ENCODE measurements at regions not wholly inside any gene's neighbourhood (a gene's known extent, or its start where the extent isn't known, plus 50 kb on each side); places are given as distances from the start of the nearest gene placed in this dataset.

DNA sequence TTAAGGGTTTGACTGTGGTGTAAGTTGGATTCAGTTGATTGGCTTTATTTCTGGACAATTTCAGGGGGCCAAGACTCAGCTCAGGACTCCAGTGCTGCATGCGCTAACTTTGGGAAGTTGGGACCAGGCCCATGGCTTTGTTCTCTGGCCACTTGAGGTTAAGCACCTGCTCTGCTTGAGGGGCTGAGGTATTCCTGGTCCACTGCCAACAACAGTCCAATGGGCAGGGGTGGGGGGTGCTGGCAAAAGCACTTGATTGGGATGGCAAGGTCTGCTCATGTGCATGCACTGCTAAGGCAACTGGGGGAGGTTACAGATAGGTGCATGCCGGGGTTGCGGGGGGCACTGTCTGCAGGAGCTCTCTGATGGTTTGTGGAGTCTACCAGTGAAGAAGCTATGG lies 52.6 kb upstream of the ASB17 start:
- DNase-seq (ENCODE audit: low read depth in 1 of 2, low spot score in 1 of 2), result no peak

DNA sequence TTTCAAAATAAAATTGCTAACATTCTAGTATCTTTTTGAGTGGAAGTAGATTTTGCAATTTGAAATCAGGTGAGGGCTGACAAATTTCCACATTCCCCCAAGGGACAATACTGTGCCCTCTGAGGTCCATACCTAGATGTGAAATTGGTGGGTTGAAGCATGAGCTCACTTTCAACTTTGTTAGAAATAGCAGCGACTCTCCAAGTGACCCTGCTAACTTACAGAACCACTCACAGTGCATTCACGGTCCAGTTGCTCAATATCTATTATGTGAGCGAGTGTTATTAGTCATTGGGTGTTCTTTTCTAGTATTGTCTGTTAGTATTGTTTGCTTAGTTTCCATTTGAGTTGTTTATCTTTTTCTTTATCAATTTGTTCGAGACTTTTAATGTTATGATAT lies 53.6 kb upstream of the ASB17 start:
- no peak for DNase-seq (ENCODE audit: low read depth in 1 of 2, low spot score in 1 of 2)

DNA sequence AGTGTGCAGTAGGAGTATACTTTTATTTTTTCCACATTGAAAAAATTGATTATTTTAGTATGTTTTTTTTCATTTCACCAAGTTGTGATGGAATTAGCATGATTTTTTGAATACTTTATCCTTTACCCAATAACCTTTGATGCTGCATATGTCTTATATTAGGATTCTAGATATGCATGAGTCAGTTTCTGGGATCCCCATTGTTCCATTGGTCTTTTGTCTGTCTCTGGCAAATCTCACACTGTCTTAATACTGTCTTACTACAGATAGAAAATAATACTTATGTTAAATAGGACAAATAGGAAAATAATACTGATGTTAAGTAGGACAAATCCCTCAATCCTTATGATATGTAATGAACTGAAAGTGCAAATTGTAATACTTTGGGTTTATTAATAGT lies 54.3 kb upstream of the ASB17 start:
- no peak for DNase-seq (ENCODE audit: low read depth in 1 of 2, low spot score in 1 of 2)

DNA sequence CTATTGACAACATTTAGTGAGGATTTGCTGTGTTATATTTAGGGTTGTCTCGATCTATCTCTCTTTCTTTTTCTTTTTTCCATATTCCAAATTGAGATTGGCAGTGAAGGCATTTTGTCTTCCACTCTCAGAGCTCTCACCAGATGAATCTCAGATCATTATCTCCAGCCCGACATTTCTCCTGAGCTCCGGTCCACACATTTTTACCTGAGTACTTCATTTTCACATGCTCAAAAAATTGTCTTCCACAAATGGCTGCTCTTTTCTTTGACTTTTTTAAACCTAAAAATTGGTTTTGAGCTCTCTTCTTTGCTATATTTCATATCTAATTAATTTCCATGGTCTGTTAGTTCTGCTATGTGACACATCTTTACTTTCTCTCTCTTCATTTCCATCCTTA lies 56.9 kb upstream of the ASB17 start:
- DNase-seq (ENCODE audit: low read depth in 1 of 2, low spot score in 1 of 2), result no peak

DNA sequence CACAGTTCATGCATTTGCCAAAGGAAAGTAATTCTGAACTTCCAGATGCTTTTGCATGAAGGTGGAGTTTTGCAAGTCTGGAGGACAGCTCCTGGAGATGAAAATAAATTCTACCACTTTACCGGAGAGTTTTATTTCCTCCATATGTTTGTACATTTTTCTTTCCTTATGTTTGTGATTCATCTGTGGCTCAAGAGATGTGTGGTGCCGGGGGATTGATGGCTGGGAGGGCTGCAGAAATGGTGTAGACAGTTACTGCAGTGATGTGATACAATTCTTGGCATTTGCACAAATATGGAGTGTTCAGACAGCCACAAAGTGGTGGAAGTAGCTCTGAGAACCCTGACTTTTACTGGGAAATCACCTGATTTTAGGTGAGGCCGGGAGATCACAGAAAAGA lies 58.5 kb upstream of the ASB17 start:
- DNase-seq (ENCODE audit: low read depth in 1 of 2, low spot score in 1 of 2), result no peak

DNA sequence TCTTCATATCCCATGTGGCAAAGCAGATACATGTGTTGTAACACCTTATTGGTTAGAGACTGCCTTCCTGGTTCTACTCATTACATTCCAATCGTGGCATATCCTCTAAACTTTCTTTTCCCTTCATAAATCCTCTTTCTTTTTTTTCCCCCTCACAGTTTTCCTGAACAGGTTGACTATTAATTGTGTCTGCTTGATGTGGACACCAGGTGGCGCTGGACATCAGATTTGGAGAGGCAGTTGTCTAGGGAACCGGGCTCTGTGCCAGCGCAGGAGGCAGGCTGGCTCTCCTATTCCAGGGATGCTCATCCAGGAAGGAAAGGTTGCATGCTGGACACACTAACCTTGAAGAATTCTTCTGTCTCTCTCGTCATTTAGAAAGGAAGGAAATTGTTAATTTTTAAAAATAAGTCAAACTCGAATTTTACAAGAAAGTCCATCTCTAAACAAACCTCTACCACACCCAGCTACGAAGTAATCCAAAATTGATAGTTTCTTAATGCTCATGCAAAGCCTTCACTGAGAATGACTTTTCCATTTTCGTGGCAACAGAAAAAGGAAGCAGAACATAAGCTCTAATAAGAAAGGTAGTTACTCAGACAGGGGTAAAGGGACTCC lies 59.4 kb upstream of the ASB17 start:
- DNase-seq (ENCODE audit: low read depth in 1 of 2, low spot score in 1 of 2), result peak; percentile 20 to 52

DNA sequence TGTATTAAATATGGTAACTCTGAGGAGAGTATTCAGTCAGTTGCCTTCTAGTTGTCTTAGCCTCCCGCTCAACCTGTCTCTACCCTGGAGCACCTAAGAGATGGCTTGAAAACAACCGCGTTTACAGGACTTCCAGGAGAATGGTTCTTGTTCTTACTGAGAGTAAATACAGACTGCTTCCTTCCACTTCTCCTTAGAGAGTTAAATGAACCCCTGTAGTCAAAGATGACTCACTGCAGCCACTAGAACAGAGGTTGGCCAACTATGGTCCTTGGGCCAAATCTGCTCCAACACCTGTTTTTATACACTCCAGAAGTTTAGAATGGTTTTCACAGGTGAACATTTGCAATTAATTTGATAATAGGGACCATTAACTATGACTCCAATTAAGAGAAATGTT lies 60.1 kb upstream of the ASB17 start:
- DNase-seq (ENCODE audit: low read depth in 1 of 2, low spot score in 1 of 2), result no peak

DNA sequence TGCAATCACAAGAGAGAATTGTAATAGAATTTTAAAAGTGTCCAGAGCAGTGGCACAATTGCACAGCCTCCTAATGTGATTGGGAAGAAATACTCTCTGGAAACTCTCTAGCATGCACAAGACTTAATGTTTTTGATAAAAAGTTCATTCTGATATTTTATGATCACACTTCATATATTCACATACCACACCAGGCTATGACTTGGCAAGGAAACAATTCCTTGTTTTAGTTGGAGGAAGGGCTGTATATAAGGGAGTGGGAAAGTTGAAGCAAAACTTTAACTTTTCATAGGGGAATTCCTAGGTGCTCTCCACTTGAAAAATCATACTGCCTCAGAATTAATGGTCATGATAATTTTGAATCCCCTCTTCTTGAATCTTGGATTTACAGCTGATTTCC lies 61.5 kb upstream of the ASB17 start:
- DNase-seq (ENCODE audit: low read depth in 1 of 2, low spot score in 1 of 2), result no peak

DNA sequence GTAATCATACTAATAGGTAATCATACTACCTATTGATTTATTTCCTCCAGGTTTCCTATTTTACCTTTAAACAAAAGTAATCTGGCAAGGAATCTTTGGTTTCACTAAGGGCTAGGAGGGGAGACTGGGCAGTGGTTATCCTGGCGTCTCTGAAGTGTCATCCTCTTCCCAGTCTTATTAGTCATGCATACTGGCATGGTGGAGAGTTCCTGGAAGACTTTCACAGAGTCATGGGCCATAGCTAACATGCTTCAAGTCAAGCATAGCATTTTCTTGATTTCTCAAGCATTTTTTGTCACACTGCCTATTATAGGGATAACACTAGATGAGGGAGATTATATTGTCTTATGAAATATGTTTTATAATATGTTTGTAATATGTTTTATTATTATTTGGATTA lies 64.0 kb upstream of the ASB17 start:
- no peak for DNase-seq (ENCODE audit: low read depth in 1 of 2, low spot score in 1 of 2)

DNA sequence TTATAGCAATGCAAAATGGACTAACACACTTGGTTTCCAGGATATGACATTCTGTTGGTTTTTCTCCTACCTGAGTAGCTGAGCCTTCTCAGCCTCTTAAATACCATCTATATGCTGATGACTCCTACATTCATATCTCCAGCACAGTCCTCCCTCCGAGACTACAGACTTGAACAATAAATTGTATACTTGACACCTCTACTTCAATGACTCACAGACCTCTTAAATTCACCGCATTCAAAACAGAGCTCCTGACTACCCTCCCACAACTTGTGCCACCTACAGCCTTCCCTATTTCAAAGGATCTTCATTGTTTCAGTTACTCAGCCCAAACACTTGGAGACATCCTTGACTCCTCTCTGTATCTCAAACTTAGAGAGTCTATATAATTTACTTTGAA lies 66.8 kb upstream of the ASB17 start:
- DNase-seq (ENCODE audit: low read depth in 1 of 2, low spot score in 1 of 2), result no peak

DNA sequence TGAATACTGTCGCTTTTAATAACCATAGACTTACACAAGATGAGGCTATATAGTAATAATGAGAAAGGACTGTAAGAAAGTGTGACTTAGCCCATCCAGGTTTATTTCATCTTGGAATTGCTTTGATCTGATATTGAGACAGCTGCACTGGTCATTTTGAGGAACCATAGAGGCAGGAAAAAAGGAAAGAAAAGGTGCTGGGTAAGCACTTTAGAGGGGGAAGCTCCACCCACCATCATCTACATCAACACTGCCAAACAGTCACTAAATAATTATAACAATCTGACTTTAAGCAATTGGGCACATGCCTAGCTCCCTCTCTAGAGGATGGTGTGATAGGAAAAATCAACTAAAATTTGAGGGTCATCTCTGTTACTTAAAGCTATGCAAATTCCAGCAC lies 70.6 kb upstream of the ST6GALNAC3 start:
- no peak for DNase-seq (ENCODE audit: low read depth in 1 of 2, low spot score in 1 of 2)

DNA sequence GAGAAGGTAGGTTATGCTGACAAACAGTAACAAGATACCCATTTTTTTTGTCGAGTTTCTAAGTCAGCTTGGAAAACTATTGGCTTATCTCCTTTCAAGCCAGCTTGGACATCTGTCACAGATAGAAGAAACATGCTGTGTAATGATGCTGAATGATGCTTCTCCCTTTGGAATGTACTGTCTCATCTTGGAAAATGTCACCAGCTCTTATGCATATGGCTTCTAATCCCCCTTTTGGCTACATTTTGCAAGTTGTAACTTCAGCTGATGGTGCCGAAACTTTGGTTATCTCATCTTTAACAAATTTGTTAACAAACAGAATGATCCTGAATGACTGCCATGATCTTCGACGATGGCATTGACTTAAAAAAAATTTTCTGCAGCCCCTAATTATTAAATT lies 68.8 kb upstream of the ST6GALNAC3 start:
- no peak for DNase-seq (ENCODE audit: low read depth in 1 of 2, low spot score in 1 of 2)

DNA sequence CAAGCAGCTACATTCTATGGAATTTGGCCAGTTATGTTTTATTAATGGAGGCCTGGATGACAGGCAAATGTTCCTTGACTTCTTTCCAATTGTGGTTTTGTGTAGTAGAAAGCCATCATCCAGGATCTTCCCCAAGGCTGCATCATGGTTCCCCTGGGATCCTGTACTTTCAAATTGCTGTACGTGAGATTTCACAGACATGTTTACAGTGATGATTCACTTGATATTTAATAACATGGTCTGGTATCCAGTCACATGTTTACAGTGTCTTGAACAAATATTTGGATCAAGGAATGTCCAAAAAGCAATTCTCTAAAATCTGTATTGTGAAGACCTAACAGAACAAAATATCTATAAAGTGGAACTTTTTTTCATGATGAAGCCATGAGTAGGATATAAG lies 68.3 kb upstream of the ST6GALNAC3 start:
- DNase-seq (ENCODE audit: low read depth in 1 of 2, low spot score in 1 of 2), result no peak

DNA sequence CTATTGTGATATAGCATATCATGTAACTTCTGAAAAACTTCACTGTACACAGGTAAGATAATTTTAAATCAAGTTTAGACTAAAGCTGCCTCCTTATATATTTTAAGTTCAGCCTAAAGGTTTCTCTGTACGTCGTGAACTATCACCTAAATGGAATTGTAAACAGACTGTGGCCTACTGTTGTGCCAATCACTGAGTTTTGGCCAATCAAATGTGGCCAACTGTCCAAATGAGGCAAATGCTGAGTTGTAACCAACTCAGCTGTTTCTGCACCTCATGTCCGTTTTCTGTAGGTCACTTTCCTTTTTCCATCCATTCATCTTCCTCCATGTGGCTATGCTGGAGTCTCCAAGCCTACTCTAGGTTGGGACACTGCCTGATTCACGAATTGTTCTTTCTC lies 63.7 kb upstream of the ST6GALNAC3 start:
- DNase-seq (ENCODE audit: low read depth in 1 of 2, low spot score in 1 of 2), result no peak

DNA sequence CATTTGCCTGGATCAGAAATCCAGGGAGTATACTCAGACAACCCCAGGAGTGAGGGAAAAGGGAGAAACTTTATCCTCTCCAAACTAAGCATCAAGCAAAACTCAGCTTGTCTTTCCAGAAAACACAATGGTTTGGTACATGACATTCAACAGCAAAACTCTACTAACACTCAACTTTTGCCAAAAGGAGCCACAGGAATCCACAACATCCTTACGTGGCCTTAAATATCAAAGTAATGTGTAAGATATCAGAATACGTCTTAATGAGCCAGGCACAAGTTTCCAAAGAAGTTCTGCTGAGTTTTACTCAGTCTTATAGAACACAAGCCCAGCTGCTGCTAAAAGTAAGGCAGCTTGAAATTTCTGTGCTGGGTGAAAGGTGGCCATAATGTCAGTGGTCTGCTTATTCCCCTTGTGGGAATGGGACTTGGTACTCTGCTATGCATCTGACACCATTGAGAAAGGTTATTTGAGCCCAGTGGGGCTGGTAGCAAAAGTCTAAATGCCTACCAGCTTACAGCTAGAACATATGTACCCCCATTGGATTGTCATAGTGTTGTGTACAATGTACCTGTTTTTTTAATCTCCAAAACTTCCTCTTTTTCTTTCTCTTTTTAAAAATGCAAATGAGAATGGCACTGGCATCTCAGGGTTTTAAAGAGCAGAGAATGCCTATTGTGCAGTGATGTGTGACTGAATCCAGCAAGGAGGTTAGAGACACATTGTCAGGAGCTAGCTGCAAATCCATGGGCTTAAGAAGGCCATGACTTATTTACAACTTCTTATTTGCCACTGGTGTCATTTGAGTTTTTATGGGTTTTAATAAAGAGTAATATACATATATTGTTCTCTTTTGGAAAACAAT lies 62.0 kb upstream of the ST6GALNAC3 start:
- DNase-seq (ENCODE audit: low read depth in 1 of 2, low spot score in 1 of 2), result no peak

DNA sequence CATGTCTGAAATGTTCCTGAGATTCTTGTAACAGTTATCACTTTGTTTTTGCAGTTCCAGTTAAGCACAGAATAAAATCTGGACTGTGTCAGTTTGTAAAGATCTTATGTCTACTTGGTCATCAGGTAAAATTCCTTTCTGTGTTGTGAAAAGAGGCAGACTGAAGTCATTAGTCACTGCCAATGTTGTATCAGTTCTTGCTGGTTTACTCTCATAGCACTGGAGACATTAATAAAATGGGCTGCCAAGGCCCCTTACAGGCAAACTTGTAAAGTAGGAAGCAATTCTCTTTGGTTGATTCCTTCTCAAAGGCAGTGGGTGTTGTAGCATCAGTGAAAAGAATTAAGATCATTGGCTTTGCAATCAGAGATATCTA lies 61.4 kb upstream of the ST6GALNAC3 start:
- DNase-seq (ENCODE audit: low read depth in 1 of 2, low spot score in 1 of 2), result no peak

DNA sequence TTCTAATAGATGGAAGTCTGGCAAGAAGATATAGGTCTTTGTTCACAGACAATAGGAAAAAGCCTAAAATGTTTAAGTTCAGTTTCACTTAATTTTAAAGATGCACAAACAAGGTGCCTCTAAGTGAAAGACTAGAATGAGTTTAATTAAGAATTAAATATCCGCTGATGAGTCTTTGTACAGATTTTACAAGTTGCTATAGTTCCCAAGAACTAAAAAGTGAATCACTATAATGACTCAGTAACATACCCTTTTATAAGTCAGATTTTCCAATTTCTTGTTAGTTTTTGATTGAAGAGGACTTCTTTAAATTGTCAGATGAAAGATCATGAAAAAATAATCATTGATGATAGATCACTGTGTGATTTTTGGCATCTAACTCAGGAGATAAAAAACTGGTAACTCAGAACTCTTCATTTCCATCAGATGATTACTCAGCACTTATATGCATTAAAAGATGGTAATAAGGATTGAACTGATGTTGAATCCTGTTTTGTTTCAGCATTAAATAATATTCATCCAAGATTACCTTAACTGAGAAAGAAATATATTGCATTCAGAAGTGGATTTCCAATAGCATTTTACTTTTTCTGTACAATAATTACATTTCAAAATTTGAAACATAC lies 59.0 kb upstream of the ST6GALNAC3 start:
- no peak for DNase-seq (ENCODE audit: low read depth in 1 of 2, low spot score in 1 of 2)

DNA sequence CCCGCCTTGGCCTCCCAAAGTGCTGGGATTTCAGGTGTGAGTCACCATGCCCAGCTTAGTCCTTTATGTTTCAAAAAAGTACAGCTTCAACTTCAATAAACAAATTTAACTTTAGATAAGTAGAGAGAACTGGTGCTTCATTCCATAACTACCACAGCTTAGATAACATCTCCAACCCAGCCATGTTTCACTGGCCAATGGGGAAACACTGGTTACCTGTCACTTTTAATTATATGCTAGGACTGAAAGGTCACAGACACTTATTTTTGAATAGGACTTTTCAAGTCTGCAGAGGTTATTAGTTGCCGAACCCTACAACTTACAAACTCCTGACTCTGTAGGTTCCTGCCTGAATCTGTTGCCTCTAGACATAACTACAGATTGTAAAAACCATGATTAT lies 56.5 kb upstream of the ST6GALNAC3 start:
- DNase-seq (ENCODE audit: low read depth in 1 of 2, low spot score in 1 of 2), result no peak

DNA sequence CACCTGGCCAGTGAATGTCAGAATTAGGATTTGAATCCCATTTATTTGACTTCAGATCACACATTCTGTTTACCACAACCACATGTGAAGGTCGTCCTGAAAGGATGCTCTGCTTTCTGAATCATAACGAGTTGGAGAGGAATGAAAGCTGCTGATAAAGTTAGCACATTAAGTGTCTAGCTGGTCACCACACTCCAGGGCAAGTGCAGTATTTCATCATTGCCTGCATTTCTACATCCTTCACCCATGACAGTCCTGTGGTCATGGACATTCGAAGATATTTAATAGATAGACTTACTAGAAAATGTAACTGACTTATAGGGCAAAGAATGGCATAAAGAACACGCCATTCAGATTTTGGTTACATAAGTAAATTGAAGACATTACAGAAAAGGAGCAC lies 52.7 kb upstream of the ST6GALNAC3 start:
- no peak for DNase-seq (ENCODE audit: low read depth in 1 of 2, low spot score in 1 of 2)

DNA sequence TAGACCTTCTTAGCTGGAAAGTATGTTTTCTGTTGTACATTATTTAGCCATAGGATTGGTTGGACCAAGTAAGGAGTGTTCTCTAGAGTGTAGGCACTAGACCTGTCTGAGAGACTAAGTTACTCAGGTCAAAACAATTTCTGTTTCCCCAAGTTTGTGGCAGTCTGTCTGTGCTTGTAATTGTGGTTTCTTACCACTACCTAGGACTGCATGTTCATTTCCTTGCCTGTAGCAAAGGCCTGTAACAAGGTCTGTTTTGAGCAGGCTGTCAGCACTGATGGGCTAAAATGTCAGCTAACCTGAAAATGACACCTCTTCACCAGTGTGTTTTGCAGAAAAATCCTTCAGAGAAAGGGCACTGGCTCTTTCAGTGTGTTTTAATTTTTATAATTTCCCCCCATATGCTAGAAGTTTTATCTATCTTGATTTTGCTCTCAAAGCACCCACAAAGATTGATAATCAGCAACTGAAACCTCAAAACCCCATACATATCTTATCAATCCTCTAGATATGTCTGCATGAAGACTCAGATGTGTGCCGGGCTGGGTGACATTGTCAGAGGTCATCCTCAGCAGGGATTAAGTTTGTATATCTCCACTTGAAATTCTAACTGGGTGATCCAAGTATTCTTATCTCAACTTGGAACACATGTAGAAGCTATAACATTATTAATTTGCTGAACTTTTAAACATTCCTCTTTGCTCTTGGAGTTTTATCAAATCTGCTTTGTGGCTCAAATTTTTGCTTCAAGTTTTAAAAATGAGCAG lies 50.7 kb upstream of the ST6GALNAC3 start:
- DNase-seq (ENCODE audit: low read depth in 1 of 2, low spot score in 1 of 2), result no peak

All from stimulated activated CD4-positive, alpha-beta T cell treated with anti-CD3 and anti-CD28 coated beads, Interleukin-15, amount 100 ng/mL, for 1 hour (primary cell).